Lower leg skin (tissue), 4 donors: ENCODE measurements at regions not wholly inside any gene's neighbourhood (a gene's known extent, or its start where the extent isn't known, plus 50 kb on each side); places are given as distances from the start of the nearest gene placed in this dataset.

Source experiments
- DNase-seq, 2 donors: peaks; one replicate each; pipeline ENCODE4 v3.0.0-alpha.2; 2019; ENCODE audit warnings: low spot score in 2 of 2
- H3K4me3 ChIP-seq: fragments of 200-600 bp; sonication (generic); 2 replicates; pipeline ENCODE4 v1.5.1; 2017; ENCODE audit warnings: mild to moderate bottlenecking, low read depth; ENCODE audit not compliant: poor library complexity, severe bottlenecking
- CTCF ChIP-seq, 3 donors: fragments of 450-650 bp; IDR thresholded peaks; one replicate each; pipeline ENCODE4 v1.5.1; 2016; ENCODE audit warnings: antibody characterized with exemption in 3 of 3, mild to moderate bottlenecking in 3 of 3, moderate library complexity in 2 of 3
- POLR2A ChIP-seq, 2 donors: fragments of 450-650 bp; IDR thresholded peaks; one replicate each; pipeline ENCODE4 v1.6.1; 2016 to 2017; ENCODE audit warnings: antibody characterized with exemption in 2 of 2, mild to moderate bottlenecking in 1 of 2, moderate library complexity in 1 of 2
- WGBS, 2 donors: methylation state at CpG; one replicate each; pipeline ENCODE4 v1.1.5; 2018; 5-methylcytosine and 5-hydroxymethylcytosine counted together
- intact Hi-C: fragments of 100-400 bp; cut with DNase I; formaldehyde crosslinking; loops from one replicate; pipeline ENCODE4 v1.15.0; 2023; ENCODE audit warnings: low total_unique reads

GRCh38 chr12:46524778-46525177 lies 152.2 kb upstream of the SLC38A2 start:
- DNase-seq, result peak; percentile 92
- TF ChIP-seq POLR2A (IDR thresholded peaks at IDR 0.05), result no peak
- TF ChIP-seq CTCF (IDR thresholded peaks at IDR 0.05), result no peak
- 31 to 39% methylated on average over 2 of the region's 2 CpGs for WGBS, 2 donors
- intact Hi-C loops, result no loop called here
- H3K4me3 ChIP-seq, result no peak overlapping the region

- intact Hi-C loops, result no loop called here
- DNase-seq, result no peak
- TF ChIP-seq POLR2A (IDR thresholded peaks at IDR 0.05), result no peak
- TF ChIP-seq CTCF (IDR thresholded peaks at IDR 0.05), result no peak
- 79 to 81% methylated on average over 10 of the region's 10 CpGs for WGBS, 2 donors
- H3K4me3 ChIP-seq, result no peak overlapping the region
Observed at GRCh38 chr12:46523863-46524770, 151.5 kb upstream of the SLC38A2 start.

GRCh38 chr12:46523446-46523845 lies 150.9 kb upstream of the SLC38A2 start:
- intact Hi-C loops, result no loop called here
- 84 to 89% methylated on average over 2 of the region's 2 CpGs for WGBS, 2 donors
- DNase-seq, result no peak
- H3K4me3 ChIP-seq, result no peak overlapping the region
- TF ChIP-seq CTCF (IDR thresholded peaks at IDR 0.05) (no peak), POLR2A (IDR thresholded peaks at IDR 0.05) (no peak)

- DNase-seq, result no peak
- TF ChIP-seq POLR2A (IDR thresholded peaks at IDR 0.05) (no peak), CTCF (IDR thresholded peaks at IDR 0.05) (no peak)
- intact Hi-C loops, result no loop called here
- no peak overlapping the region for H3K4me3 ChIP-seq
- 15 to 22% methylated on average over 1 of the region's 1 CpG for WGBS, 2 donors
Observed at GRCh38 chr12:46522071-46522470, 149.5 kb upstream of the SLC38A2 start.

GRCh38 chr12:46521145-46521544 lies 148.6 kb upstream of the SLC38A2 start:
- intact Hi-C loops, result no loop called here
- WGBS, 2 donors, result 90 to 91% methylated on average over 2 of the region's 2 CpGs
- TF ChIP-seq POLR2A (IDR thresholded peaks at IDR 0.05), result no peak
- TF ChIP-seq CTCF (IDR thresholded peaks at IDR 0.05), result no peak
- DNase-seq, result no peak
- H3K4me3 ChIP-seq, result no peak overlapping the region
